GM19455 (cell line): ENCODE measurements at regions not wholly inside any gene's neighbourhood (a gene's known extent, or its start where the extent isn't known, plus 50 kb on each side); places are given as distances from the start of the nearest gene placed in this dataset.
"Not testable (repeated sequence)": the region's sequence is repeated elsewhere in the genome, so short reads cannot be mapped to it uniquely, and the experiment has no call there.

Source experiments
- ATAC-seq: cut with Tn5 transposase; IDR thresholded peaks from one replicate; pipeline ENCODE4 v1.9.1; 2021; ENCODE audit not compliant: unreplicated experiment

DNA sequence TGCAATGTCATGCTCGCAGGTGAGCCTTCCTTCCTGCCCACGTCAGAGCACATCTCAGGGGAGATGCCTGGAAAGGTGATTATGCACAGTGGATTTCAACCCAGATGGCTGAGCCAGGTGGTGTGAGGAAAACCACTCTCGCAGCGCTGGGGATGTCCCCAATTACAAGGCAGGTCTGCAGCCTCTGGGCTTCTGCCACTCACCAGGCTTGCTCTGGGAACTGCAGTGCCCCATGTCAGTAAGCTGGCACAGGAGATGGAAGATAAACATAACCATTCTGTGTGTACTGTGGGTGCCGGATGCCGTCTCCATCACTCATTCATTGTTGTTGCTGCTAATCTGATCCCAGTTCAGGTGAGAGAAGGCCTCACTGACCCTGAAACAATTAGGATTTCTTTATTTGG, 222.9 kb upstream of the PITRM1 start:
- no peak for ATAC-seq

DNA sequence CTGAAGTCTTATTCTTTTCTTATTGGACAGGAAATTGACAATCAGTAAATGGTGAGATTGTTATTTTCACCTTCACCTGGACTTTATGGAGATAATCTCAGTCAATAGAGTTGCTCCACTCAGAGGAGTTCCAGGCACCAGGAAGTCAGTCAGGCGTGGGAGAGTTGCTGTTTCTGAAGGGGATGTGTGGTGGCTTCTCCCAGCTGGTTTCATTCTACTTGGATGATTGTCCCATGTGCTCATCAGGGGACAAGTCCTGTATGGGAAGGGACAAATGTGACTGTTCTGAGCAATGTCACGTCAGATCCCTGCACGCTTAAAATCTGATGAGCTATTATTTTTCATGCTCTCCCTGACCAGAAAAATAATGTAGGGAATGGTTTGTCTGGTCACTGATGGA, 222.5 kb upstream of the PITRM1 start:
- ATAC-seq, result no peak

DNA sequence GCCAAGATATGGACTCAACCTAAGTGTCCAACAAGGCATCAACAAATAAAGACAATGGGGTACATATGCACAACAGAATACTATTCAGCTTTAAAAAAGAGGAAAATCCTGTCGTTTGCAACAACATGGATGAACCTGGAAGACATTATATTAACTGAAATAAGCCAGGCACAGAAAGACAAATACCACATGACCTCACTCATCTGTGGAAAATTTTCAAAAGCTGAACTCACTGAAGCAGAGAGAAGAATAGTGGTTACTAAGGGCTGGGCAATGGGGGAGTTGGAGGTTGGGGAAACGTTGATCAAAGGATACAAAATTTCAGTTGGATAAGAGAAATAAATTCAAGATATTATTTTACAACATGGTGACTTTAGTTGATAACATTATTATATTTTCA, 221.4 kb upstream of the PITRM1 start:
- no peak for ATAC-seq

DNA sequence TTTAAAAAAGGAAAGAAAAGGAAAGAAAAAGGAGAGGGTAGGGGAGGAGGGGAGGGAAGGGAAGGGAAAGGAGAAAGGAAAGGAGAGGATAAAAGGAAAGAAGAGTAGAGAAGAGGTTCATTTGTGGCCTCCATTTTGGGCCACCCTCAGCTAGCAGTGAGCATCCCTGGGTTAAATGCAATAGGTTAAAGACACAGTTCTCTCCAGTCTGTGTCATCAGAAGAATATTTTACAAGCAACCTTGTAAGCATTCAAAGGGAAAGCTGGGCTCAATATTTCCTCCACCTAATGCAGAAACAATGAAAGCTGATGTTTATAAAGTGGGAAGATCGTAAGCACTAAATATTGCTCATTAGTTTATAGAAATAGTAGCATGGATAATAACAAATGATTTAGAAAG, 219.1 kb upstream of the PITRM1 start:
- ATAC-seq, result no peak

DNA sequence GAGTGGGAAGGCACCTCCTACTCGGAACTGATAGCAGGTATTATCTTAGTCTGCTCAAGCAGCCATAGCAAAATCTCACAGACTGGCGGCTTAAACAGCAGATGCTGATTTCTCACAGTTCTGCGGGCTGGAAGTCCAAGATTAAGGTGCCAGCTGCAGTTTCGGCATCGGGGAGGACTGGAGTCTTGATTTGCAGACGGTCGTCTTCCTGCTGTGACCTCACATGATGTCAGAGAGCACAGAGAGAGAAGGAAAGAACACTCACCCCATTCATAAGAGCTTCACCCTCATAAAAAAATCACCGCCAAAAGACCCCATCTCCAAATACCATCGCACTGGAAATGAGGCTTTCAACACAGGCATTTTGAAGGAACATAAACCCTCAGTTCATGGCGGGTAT, 216.5 kb upstream of the PITRM1 start:
- ATAC-seq, result no peak

DNA sequence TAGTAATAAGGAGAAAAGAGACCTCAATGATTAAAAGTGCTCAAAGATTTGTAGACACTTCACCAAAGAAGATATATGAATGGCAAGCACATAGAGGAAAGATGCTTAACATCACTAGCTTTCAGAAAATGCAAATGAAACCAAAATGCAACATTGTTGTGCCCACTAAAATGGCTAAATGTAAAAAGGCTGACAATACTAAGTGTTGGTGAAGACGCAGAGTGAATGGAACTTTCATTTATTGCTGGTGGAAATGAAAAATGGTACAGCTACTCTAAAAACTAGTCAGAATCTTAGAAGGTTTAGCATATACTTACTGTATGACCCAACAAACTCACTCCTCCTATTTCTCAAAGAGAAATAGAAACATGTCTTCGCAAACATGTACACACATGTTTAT, 212.9 kb upstream of the PITRM1 start:
- ATAC-seq, result no peak

DNA sequence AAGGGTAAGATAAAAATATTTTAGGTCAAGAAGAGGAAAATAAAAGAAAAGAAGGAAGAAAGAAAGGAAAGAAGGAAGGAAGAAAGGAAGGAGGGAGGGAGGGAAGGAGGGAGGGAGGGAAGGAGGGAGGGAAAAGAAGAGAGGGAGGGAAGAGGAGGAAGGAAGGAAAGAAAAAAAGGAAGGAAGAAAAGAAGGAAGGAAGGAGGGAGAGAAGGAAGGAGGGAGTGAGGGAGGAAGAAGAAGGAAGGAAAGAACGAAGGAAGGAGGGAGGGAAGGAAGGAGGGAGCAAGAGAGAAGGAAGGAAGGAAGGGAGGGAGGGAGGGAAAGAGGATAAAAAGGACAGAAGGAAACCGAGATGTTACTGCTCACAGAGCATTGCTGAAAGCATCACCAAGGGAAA, 209.5 kb upstream of the PITRM1 start:
- ATAC-seq, result no peak

DNA sequence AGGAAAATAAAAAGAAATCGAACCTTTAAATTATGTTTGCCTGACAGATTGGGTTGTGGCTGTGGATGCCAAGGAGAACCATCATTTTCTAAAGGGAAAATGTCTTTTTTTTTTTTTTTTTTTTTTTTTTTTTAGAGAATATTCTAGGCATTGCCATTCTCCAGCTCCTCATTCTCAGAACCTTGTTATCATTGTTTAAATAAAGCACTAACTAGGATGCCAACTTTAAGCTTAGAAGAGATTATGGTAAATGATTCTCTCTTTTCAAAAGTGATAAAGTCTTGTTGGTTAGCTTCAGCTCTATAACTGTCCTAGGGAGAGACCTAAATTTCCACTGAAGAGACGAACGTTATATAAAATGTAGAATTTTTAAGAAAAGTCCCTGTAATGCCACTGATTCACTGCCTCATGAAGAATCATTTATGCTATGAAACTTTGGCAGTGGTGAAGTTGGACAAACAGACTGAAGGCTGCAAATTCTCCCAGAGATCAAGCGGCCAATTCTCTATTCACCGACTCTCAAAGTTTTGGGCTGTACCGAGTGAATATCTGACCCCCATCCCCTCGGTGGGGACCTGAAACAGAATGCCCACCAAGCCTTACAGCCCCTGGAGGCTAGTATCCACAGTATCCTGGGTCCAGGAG, 207.9 kb upstream of the PITRM1 start:
- no peak for ATAC-seq

DNA sequence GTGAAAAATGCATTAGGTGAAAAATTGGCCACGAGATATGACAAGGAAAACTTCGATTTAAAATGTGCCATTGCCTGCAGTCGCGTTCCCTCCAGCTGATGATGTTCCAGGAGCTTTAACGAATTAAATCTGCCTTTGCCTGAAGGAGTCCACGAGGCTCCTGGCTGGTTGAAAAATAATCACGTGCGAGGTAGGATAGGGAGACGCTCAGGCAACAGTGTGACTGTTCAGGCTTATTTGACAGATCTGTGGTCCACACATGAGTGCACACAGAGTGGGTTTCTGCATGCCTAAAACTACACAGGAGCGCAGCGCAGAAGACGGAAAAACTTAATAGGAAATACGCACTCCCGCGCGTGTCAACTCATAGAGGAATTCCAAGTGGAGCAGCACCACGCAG, 204.0 kb upstream of the PITRM1 start:
- ATAC-seq, result no peak

DNA sequence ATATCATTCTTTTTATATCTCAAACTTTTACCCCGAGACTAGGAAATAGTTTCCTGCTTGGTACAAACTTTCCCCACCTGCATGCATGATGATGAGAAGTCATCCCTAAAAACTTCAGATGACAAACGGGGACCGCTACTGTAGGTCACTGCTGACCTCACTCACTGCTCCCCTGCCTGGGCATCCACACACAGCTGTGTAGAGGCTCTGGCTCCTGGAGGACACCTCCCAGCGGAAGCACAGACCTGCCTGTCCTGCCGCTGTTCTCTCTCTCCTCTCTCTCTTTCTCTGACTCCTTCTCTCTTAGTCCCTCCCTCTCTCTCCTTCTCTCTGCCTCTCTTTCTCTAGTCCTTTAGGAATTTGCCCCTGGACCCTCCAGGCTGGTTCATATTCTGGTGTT, 202.9 kb upstream of the PITRM1 start:
- no peak for ATAC-seq

DNA sequence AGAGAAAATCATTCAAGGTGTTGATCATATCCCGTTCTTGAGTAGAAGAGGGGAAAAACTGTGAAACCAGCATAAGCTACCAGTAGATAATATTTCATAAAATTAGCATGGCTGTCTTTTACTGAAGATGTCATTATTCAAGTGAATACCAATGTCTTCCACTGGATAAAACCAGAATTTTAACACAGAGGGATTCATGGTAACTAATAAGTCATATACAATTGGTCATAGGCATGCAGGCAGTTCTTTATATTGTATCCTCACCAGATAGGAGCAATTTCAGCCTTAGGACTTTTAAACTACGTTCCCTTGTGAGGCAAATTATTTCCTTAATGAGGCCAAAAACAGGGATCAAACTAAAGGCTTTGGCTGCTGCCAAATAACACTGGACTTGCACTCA, 202.3 kb upstream of the PITRM1 start:
- no peak for ATAC-seq

DNA sequence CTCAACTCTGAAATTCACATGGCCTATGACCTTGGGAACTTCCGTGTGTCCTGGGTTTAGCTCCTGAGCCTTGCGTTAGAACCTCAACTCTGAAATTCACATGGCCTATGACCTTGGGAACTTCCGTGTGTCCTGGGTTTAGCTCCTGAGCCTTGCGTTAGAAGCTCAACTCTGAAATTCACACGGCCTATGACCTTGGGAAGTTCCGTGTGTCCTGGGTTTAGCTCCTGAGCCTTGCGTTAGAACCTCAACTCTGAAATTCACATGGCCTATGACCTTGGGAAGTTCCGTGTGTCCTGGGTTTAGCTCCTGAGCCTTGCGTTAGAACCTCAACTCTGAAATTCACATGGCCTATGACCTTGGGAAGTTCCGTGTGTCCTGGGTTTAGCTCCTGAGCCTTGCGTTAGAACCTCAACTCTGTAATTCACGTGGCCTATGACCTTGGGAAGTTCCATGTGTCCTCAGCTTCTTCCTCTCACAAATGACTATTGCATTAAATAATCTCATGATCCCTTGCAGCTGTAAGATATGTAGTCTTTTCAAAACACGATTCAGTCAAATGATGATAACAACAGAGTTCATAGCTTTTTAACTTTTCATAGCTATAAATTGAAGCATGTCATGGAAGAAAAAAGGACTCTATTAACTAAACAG, 200.9 kb upstream of the PITRM1 start:
- not testable (repeated sequence) for ATAC-seq

DNA sequence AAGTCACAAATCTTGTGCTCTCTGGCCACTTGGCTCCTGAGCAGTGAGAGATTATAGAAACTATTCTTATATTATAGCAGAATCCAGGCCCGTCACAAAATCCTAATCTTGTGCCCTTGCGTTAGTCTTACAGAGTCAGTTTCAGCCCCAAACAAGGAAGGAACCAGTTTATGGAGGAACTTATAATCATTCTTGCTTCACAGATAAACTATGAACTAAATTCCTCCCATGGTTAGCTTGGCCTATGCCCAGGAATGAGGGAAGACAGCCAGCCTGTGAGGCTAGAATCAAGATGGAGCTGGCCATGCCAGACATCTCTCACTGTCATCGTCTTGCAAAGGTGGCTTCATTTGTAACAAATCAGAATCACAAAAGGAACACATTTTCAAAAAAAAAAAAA, 199.7 kb upstream of the PITRM1 start:
- no peak for ATAC-seq

DNA sequence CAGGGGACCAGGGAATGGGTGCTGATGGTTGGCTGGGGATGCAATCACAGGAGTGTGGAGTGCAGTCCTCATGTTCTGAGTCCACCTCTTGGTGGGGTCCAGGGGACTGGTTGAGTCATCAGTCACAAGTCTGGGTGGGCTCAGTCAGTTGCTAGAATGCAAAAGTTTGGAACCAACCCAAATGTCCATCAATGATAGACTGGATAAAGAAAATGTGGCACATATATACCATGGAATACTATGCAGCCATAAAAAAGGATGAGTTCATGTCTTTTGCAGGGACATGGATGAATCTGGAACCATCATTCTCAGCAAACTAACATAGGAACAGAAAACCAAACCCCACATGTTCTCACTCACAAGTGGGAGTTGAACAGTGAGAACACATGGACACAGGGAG, 199.0 kb upstream of the PITRM1 start:
- ATAC-seq, result not testable (repeated sequence)

DNA sequence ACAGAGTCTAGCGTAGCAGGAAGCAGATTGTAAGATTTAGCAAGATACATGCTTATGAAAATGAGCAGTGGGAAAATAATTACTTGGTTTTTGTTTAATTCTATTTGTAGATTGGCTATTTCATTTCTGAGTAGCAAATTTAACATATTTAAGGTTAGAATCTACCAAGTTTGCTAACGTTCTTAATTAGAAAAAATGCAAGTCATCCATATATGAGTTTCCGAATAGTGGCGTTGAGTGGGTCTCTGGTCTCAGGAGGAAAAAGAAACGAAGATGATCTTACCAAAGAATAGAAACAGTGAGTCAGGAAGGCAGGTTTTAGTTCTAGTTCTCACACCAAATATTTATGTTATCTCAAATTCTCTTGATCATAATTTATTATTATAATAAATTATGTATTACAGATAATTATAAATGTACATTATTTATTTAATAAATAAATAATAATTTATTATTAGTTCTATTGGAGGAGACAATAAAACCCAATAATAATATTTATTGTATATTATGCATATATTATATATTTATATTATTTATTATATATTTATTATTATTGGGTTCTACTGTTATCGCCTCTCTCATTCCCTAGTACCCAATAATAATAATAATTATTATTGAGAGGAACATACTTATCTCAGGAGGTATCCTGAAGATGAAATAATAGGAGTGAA, 194.3 kb upstream of the PITRM1 start:
- ATAC-seq, result no peak

DNA sequence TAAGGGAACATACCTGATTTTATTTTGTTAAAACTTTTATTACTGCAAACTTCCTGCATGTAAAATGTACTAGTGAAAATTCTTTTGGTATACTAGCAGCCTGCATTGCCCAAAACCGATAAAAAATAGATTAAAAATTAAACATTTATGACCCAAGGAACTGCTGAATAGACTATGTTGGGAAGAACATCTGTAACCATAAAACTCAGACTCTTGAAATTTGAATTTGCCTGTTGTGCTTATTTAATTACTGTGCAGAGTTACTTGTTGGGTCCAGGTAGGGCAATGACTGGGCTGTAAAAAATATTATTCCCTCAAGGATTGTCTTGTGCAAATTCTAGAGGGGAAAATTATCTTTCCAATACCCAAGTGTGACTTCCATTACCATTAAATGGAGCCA, 193.5 kb upstream of the PITRM1 start:
- ATAC-seq, result no peak

DNA sequence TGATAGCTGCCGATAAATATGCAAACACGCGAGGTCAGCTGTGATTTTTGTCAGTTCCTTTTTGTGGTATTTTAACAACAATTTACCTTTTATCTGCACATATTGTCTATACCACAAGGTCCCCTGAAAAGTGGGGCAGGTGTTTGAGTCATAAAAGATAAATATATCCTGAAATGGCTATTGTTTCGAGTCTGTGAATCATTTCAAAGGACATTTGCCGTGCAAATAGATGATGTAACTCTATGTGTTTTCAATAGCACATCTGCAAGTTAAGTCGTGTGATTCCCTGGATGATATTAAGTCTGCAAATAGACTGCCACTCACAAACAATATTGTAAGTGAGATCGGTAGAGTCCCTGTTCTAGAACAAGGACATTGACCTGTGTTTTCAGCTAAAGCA, 193.0 kb upstream of the PITRM1 start:
- no peak for ATAC-seq

DNA sequence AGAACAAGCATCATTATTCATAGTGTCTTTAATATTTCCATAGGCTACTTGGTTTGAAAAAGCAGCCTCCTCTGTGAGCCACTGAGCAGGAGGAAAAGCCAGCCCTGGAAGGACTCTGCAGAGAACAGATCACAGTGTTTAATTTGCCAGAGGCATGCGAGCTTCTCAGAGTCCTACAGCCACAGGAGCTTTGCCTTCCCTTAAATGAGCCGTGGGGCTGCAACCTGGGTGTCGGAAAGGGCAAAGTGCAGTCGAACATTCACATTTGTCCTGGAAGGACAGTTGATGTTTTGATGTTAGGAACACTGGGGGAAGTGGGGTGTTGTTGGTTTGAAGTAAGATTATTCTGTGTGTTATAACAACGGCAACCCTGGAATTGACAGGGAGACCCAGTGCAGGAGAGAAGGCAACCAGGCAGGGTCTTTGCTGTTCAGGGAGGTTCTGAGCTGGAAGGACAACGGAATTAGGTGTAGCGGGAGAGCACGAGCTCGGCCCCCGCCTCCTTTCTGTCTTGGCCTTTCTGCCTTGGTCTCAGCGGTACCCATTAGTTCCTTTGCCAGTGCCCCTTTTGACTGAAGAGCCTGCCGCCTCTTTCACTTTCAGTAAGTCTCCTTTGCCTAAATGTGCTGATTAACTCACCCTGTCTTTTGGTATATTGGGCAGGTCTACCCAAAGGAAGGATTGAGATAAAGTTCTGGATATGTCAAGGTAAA, 192.3 kb upstream of the PITRM1 start:
- ATAC-seq, result no peak

DNA sequence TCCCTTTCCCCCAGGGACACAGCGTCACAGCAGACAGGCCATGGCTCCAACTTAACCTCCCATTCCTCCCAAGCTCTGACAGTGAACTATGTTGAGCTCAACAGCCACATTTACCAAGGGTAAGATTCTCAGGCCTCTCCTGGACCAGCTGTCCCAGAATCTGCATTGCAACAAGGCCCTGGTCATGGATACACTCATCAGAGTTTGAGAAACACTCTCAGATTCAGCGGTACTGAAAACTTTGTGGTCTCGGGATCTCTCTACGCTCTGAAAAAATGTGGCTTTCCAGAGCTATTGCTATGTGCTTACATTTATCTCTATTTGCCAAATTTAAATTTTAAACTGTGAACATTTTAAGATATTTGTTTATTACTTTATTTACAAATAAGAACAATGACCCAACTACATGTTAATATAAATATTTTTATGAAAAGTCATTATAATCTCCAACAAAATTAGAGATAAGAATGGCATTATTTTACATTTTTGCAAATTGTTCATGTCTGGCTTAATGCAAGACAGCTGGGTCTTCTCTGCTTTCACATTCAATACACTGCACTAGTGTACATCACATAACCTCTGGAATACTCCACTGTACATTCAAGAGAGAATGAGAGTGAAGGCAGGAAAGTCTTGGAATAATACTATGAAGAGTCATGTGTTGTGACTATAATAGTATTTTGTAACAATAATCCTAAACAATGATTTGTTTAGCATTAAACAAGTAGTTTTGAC, 190.9 kb upstream of the PITRM1 start:
- no peak for ATAC-seq

DNA sequence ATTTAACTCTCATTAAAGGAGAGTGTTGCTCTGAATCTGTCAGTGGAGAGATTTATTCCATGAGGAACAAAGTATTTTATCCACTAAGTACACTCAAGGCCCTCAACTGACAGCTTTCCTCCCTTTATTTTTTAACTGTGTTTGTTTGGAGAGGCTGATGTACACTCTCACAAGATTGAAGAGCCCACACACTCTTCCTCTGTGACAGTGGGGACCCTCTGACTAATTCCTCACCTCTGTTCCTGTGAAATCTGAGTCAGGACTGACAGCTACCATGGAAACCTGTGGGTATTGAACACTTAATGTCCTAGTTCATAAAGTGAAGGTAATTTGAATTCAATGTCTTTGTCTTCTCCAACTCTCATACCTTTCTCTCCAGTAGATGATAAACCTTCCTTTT, 189.8 kb upstream of the PITRM1 start:
- no peak for ATAC-seq

DNA sequence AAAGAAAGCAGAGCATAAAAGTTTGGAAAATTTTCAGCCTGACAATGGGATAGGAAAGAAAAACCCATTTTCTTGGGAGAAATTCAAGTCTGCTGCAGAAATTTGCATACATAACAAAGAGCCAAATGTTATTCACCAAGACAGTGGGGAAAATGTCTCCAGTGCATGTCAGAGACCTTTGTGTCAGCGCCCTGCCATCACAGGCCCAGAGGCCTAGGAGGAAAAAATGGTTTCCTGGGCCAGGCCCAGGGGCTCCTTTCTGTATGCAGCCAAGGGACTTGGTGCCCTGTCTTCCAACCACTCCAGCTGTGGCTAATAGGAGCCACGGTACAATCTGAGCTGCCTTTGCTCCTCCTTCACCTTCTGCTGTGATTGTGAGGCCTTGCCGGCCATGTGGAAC, 189.1 kb upstream of the PITRM1 start:
- ATAC-seq, result no peak
